ENCODE measurements at regions not wholly inside any gene's neighbourhood (a gene's known extent, or its start where the extent isn't known, plus 50 kb on each side); places are given as distances from the start of the nearest gene placed in this dataset.
"Not testable (repeated sequence)": the region's sequence is repeated elsewhere in the genome, so short reads cannot be mapped to it uniquely, and the experiment has no call there.

DNA sequence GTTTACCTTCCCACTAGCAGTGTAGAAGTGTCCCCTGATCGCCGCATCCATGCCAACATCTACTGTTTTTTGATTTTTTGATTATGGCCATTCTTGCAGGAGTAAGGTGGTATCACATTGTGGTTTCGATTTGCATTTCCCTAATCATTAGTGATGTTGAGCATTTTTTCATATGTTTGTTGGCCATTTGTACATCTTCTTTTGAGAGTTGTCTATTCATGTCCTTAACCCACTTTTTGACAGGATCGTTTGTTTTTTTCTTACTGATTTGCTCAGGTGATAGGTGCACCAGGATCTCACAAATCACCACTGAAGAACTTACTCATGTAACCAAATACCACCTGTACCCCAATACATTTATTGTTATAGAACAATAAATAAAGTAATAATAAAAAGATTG lies 114.5 kb downstream of the GATA6 start:
- H3K14ac ChIP-seq (ENCODE audit: low read length); H3K18ac ChIP-seq (ENCODE audit: low read length); H2BK5ac ChIP-seq (ENCODE audit: low read length); H3K27me3 ChIP-seq (ENCODE audit: control insufficient read depth in 3 of 3, insufficient read depth in 3 of 3, low read depth in 1 of 3, low read length in 3 of 3); H3K9ac ChIP-seq (ENCODE audit: low read depth, low read length, poor library complexity); H3K4me2 ChIP-seq (ENCODE audit: insufficient read depth, low read length, poor library complexity, severe bottlenecking); H2BK15ac ChIP-seq (ENCODE audit: low read length); H3K79me1 ChIP-seq (ENCODE audit: low read depth, low read length); H4K8ac ChIP-seq (ENCODE audit: low read depth, low read length); H4K91ac ChIP-seq (ENCODE audit: low read depth, low read length, poor library complexity); H2BK120ac ChIP-seq (ENCODE audit: low read depth, low read length); H2AFZ ChIP-seq (ENCODE audit: low read length); H3K4ac ChIP-seq (ENCODE audit: low read length); H3K9me3 ChIP-seq (replicated peaks in 1 of 2; ENCODE audit: control insufficient read depth in 2 of 2, insufficient read depth in 1 of 2, low read depth in 1 of 2, low read length in 2 of 2); H3K4me3 ChIP-seq (ENCODE audit: low read length in 2 of 2); DNase-seq (ENCODE audit: low spot score); H3K23ac ChIP-seq (ENCODE audit: low read depth, low read length, poor library complexity); H3K4me1 ChIP-seq (ENCODE audit: control insufficient read depth in 2 of 2, insufficient read depth in 1 of 2, low read depth in 1 of 2, low read length in 2 of 2); H2AK5ac ChIP-seq (ENCODE audit: low read depth, low read length); H3K36me3 ChIP-seq (replicated peaks in 1 of 2; ENCODE audit: control insufficient read depth in 2 of 2, insufficient read depth in 2 of 2, low read length in 2 of 2); H3K27ac ChIP-seq (replicated peaks; ENCODE audit: low read length); H2BK12ac ChIP-seq (ENCODE audit: low read length): not testable (repeated sequence)
- WGBS, 2 donors (ENCODE audit: extremely low coverage in 2 of 2, insufficient read length in 2 of 2, insufficient replicate concordance in 1 of 2), result no CpG with 5 or more reads among the region's 4 CpGs

DNA sequence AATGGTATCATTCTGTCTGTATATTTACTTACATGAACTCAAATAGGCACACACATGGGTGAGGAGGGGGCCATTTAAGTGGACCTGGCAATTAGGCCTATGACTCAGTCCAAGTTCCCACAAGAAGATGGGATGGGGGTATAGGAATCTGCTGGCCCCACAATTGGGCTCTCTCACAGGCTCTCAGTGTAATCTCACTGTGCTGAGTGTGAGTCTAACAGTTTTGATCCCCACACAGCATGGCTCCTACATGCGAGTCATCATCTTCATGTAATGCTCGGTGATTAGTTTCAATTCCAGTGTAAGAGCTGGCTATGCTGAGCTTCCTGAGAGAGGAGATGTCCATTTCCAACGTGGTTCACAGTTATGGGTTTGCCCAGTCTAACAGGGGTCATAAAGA lies 114.0 kb downstream of the GATA6 start:
- Histone ChIP-seq H4K91ac (ENCODE audit: low read depth, low read length, poor library complexity) (no peak overlapping the region), H3K9ac (ENCODE audit: low read depth, low read length, poor library complexity) (no peak overlapping the region), H3K36me3 (replicated peaks in 1 of 2; ENCODE audit: control insufficient read depth in 2 of 2, insufficient read depth in 2 of 2, low read length in 2 of 2) (no peaks in the 10 kb centered on the region), H2AK5ac (ENCODE audit: low read depth, low read length) (no peak overlapping the region), H3K18ac (ENCODE audit: low read length) (no peak overlapping the region), H3K4me1 (ENCODE audit: control insufficient read depth in 2 of 2, insufficient read depth in 1 of 2, low read depth in 1 of 2, low read length in 2 of 2) (no peaks in the 10 kb centered on the region), H3K4ac (ENCODE audit: low read length) (no peak overlapping the region), H2BK12ac (ENCODE audit: low read length) (no peak overlapping the region), H2BK15ac (ENCODE audit: low read length) (no peak overlapping the region), H2BK120ac (ENCODE audit: low read depth, low read length) (no peak overlapping the region), H3K23ac (ENCODE audit: low read depth, low read length, poor library complexity) (no peak overlapping the region), H3K9me3 (replicated peaks in 1 of 2; ENCODE audit: control insufficient read depth in 2 of 2, insufficient read depth in 1 of 2, low read depth in 1 of 2, low read length in 2 of 2) (no peaks in the 10 kb centered on the region), H3K14ac (ENCODE audit: low read length) (no peak overlapping the region), H2AFZ (ENCODE audit: low read length) (no peak overlapping the region), H3K27me3 (ENCODE audit: control insufficient read depth in 3 of 3, insufficient read depth in 3 of 3, low read depth in 1 of 3, low read length in 3 of 3) (no peaks in the 10 kb centered on the region), H3K4me3 (ENCODE audit: low read length in 2 of 2) (no peak overlapping the region), H3K4me2 (ENCODE audit: insufficient read depth, low read length, poor library complexity, severe bottlenecking) (no peak overlapping the region), H4K8ac (ENCODE audit: low read depth, low read length) (no peak overlapping the region), H2BK5ac (ENCODE audit: low read length) (no peak overlapping the region), H3K79me1 (ENCODE audit: low read depth, low read length) (no peaks in the 10 kb centered on the region), H3K27ac (replicated peaks; ENCODE audit: low read length) (no peak overlapping the region)
- no CpG with 5 or more reads among the region's 3 CpGs for WGBS, 2 donors (ENCODE audit: extremely low coverage in 2 of 2, insufficient read length in 2 of 2, insufficient replicate concordance in 1 of 2)
- DNase-seq (ENCODE audit: low spot score), result no peak

GRCh38 chr18:22283116-22283395 lies 113.7 kb downstream of the GATA6 start:
- Histone ChIP-seq H2BK12ac (ENCODE audit: low read length) (no peak overlapping the region), H3K23ac (ENCODE audit: low read depth, low read length, poor library complexity) (no peak overlapping the region), H3K18ac (ENCODE audit: low read length) (no peak overlapping the region), H2BK5ac (ENCODE audit: low read length) (no peak overlapping the region), H4K8ac (ENCODE audit: low read depth, low read length) (no peak overlapping the region), H4K91ac (ENCODE audit: low read depth, low read length, poor library complexity) (no peak overlapping the region), H3K9ac (ENCODE audit: low read depth, low read length, poor library complexity) (no peak overlapping the region), H2BK15ac (ENCODE audit: low read length) (no peak overlapping the region), H3K79me1 (ENCODE audit: low read depth, low read length) (no peaks in the 10 kb centered on the region), H3K27me3 (ENCODE audit: control insufficient read depth in 3 of 3, insufficient read depth in 3 of 3, low read depth in 1 of 3, low read length in 3 of 3) (no peaks in the 10 kb centered on the region), H3K36me3 (replicated peaks in 1 of 2; ENCODE audit: control insufficient read depth in 2 of 2, insufficient read depth in 2 of 2, low read length in 2 of 2) (no peaks in the 10 kb centered on the region), H3K4me3 (ENCODE audit: low read length in 2 of 2) (no peak overlapping the region), H3K14ac (ENCODE audit: low read length) (no peak overlapping the region), H2BK120ac (ENCODE audit: low read depth, low read length) (no peak overlapping the region), H2AFZ (ENCODE audit: low read length) (no peak overlapping the region), H3K27ac (replicated peaks; ENCODE audit: low read length) (no peak overlapping the region), H3K4me1 (ENCODE audit: control insufficient read depth in 2 of 2, insufficient read depth in 1 of 2, low read depth in 1 of 2, low read length in 2 of 2) (no peaks in the 10 kb centered on the region), H2AK5ac (ENCODE audit: low read depth, low read length) (no peak overlapping the region), H3K9me3 (replicated peaks in 1 of 2; ENCODE audit: control insufficient read depth in 2 of 2, insufficient read depth in 1 of 2, low read depth in 1 of 2, low read length in 2 of 2) (no peaks in the 10 kb centered on the region), H3K4ac (ENCODE audit: low read length) (no peak overlapping the region), H3K4me2 (ENCODE audit: insufficient read depth, low read length, poor library complexity, severe bottlenecking) (no peak overlapping the region)
- DNase-seq (ENCODE audit: low spot score), result no peak

DNA sequence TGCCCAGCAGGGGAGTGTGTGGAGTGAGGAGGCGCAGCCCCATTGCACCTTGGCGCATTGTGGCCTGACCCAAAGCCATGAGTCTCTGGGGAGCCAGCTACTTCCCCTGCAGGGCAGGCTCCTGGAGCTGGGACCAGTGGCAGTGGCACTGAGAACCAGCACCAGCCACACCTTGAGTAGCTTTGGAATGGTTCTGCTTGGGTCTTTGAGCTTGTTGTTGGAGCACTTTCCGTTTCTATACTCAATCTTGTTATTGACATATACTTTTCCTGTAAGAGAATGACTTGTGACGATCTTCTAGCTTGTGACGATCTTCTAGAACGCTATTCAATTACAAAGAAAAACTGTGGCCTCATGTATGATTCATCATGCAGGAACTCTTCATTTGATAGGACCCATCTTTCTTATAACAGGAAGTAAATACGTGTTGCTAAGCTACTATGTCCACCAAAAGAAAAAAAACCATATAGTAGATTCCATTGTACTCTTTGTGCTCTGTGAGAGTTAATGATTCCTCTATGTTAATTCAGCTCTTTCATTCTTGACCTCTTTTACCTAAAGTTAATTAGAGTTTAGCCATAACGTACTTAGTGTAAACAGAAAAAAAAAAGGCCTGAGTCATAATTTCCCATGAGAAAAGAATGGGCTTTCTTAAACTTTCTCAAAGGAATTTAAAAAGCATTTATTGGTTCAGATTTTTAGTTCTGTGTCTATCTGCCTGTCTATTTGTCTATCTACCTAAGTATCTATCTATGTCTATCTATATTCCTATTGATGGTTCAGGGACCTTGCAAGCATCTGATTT lies 113.1 kb downstream of the GATA6 start:
- Histone ChIP-seq H3K27me3 (ENCODE audit: control insufficient read depth in 3 of 3, insufficient read depth in 3 of 3, low read depth in 1 of 3, low read length in 3 of 3) (no peaks in the 10 kb centered on the region), H3K14ac (ENCODE audit: low read length) (no peak overlapping the region), H3K4me3 (ENCODE audit: low read length in 2 of 2) (no peak overlapping the region), H3K18ac (ENCODE audit: low read length) (no peak overlapping the region), H3K27ac (replicated peaks; ENCODE audit: low read length) (no peak overlapping the region), H2BK15ac (ENCODE audit: low read length) (no peak overlapping the region), H3K4me2 (ENCODE audit: insufficient read depth, low read length, poor library complexity, severe bottlenecking) (no peak overlapping the region), H2BK5ac (ENCODE audit: low read length) (no peak overlapping the region), H2AK5ac (ENCODE audit: low read depth, low read length) (no peak overlapping the region), H3K36me3 (replicated peaks in 1 of 2; ENCODE audit: control insufficient read depth in 2 of 2, insufficient read depth in 2 of 2, low read length in 2 of 2) (no peaks in the 10 kb centered on the region), H3K9me3 (replicated peaks in 1 of 2; ENCODE audit: control insufficient read depth in 2 of 2, insufficient read depth in 1 of 2, low read depth in 1 of 2, low read length in 2 of 2) (no peaks in the 10 kb centered on the region), H3K79me1 (ENCODE audit: low read depth, low read length) (no peaks in the 10 kb centered on the region), H3K4ac (ENCODE audit: low read length) (no peak overlapping the region), H4K91ac (ENCODE audit: low read depth, low read length, poor library complexity) (no peak overlapping the region), H3K4me1 (ENCODE audit: control insufficient read depth in 2 of 2, insufficient read depth in 1 of 2, low read depth in 1 of 2, low read length in 2 of 2) (no peaks in the 10 kb centered on the region), H2AFZ (ENCODE audit: low read length) (no peak overlapping the region), H4K8ac (ENCODE audit: low read depth, low read length) (no peak overlapping the region), H2BK12ac (ENCODE audit: low read length) (no peak overlapping the region), H3K23ac (ENCODE audit: low read depth, low read length, poor library complexity) (no peak overlapping the region), H3K9ac (ENCODE audit: low read depth, low read length, poor library complexity) (no peak overlapping the region), H2BK120ac (ENCODE audit: low read depth, low read length) (no peak overlapping the region)
- DNase-seq (ENCODE audit: low spot score), result no peak
- WGBS, 2 donors (ENCODE audit: extremely low coverage in 2 of 2, insufficient read length in 2 of 2, insufficient replicate concordance in 1 of 2), result no CpG with 5 or more reads among the region's 8 CpGs
